ENCODE measurements at regions not wholly inside any gene's neighbourhood (a gene's known extent, or its start where the extent isn't known, plus 50 kb on each side); places are given as distances from the start of the nearest gene placed in this dataset.

GRCh38 chr2:199130501-199130900, 327.2 kb downstream of the SATB2 start:
- Histone ChIP-seq H3K4me1 (ENCODE audit: insufficient read depth, low read length) (no peaks in the 10 kb centered on the region), H3K4me2 (ENCODE audit: insufficient read depth, low read length) (no peak overlapping the region), H4K20me1 (ENCODE audit: insufficient read depth, low read length) (no peaks in the 10 kb centered on the region), H3K4me3 (ENCODE audit: insufficient read depth, low read length) (no peak overlapping the region), H2AFZ (ENCODE audit: low read length) (no peak overlapping the region), H3K27me3 (ENCODE audit: insufficient read depth, low read length) (no peaks in the 10 kb centered on the region), H3K9me3 (ENCODE audit: low read depth, low read length) (no peaks in the 10 kb centered on the region), H3K27ac (ENCODE audit: low read depth, low read length) (no peak overlapping the region), H3K36me3 (ENCODE audit: insufficient read depth, low read length) (no peaks in the 10 kb centered on the region), H3K79me2 (ENCODE audit: insufficient read depth, low read length) (no peaks in the 10 kb centered on the region)
- TF ChIP-seq CTCF (IDR thresholded peaks at IDR 0.05; ENCODE audit: extremely low read depth, low read depth, low read length): no peak
- no peak for DNase-seq (ENCODE audit: insufficient read length, low spot score, missing footprints)

DNA sequence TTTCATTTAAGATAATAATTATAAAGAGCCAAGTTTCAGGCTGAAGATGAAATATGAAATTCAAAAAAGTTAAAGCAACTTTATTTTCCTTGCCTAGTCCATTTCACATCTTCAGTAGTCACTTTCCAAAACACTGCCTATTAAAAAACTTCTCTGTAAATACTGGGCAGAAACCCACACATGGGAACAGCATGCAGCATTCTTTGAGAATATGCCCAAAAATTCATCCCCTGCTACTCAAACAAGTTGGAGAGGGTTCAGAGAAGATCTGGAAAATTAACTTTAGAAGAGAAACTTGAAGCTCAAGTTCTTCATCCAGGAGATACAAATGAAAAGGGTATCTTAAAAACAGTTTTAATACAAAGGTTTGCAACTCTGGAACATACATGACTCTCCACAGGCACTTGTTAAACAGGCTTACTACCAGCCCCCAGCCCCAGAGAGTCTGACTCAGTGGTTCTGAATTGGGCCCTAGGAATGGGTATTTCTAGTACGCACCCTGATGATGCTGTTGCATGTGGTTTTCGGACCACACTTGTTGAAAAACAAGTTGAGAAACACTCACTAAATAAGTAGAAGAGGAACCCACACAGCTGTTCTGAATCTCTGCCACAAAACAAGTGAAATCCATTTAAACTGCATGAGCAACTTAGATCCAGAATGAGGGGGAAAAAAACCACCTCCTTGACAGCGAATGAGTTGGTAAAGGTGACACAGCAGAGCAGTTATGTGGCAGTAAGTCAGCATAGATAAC, 329.1 kb downstream of the SATB2 start:
- H3K27me3 ChIP-seq (ENCODE audit: insufficient read depth, low read length): no peaks in the 10 kb centered on the region
- H4K20me1 ChIP-seq (ENCODE audit: insufficient read depth, low read length): no peaks in the 10 kb centered on the region
- no peaks in the 10 kb centered on the region for H3K9me3 ChIP-seq (ENCODE audit: low read depth, low read length)
- no peak overlapping the region for H3K4me3 ChIP-seq (ENCODE audit: insufficient read depth, low read length)
- H2AFZ ChIP-seq (ENCODE audit: low read length): no peak overlapping the region
- no peak overlapping the region for H3K27ac ChIP-seq (ENCODE audit: low read depth, low read length)
- no peak overlapping the region for H3K4me2 ChIP-seq (ENCODE audit: insufficient read depth, low read length)
- TF ChIP-seq CTCF (IDR thresholded peaks at IDR 0.05; ENCODE audit: extremely low read depth, low read depth, low read length): no peak
- DNase-seq (ENCODE audit: insufficient read length, low spot score, missing footprints): no peak
- no peaks in the 10 kb centered on the region for H3K36me3 ChIP-seq (ENCODE audit: insufficient read depth, low read length)
- H3K4me1 ChIP-seq (ENCODE audit: insufficient read depth, low read length): no peaks in the 10 kb centered on the region
- no peaks in the 10 kb centered on the region for H3K79me2 ChIP-seq (ENCODE audit: insufficient read depth, low read length)

GRCh38 chr2:199119796-199120195, 337.9 kb downstream of the SATB2 start:
- Histone ChIP-seq H3K27ac (ENCODE audit: low read depth, low read length) (no peak overlapping the region), H3K79me2 (ENCODE audit: insufficient read depth, low read length) (no peaks in the 10 kb centered on the region), H3K9me3 (ENCODE audit: low read depth, low read length) (no peaks in the 10 kb centered on the region), H3K4me2 (ENCODE audit: insufficient read depth, low read length) (no peak overlapping the region), H3K27me3 (ENCODE audit: insufficient read depth, low read length) (no peaks in the 10 kb centered on the region), H4K20me1 (ENCODE audit: insufficient read depth, low read length) (no peaks in the 10 kb centered on the region), H2AFZ (ENCODE audit: low read length) (no peak overlapping the region), H3K4me3 (ENCODE audit: insufficient read depth, low read length) (no peak overlapping the region), H3K36me3 (ENCODE audit: insufficient read depth, low read length) (no peaks in the 10 kb centered on the region), H3K4me1 (ENCODE audit: insufficient read depth, low read length) (no peaks in the 10 kb centered on the region)
- TF ChIP-seq CTCF (IDR thresholded peaks at IDR 0.05; ENCODE audit: extremely low read depth, low read depth, low read length): no peak
- DNase-seq (ENCODE audit: insufficient read length, low spot score, missing footprints): no peak

GRCh38 chr2:199118673-199119112, 339.0 kb downstream of the SATB2 start:
- H3K27me3 ChIP-seq (ENCODE audit: insufficient read depth, low read length): no peaks in the 10 kb centered on the region
- no peak for DNase-seq (ENCODE audit: insufficient read length, low spot score, missing footprints)

More at GRCh38 chr2:199118673-199119112, 339.0 kb downstream of the SATB2 start:
- H3K9me3 ChIP-seq (ENCODE audit: low read depth, low read length): no peaks in the 10 kb centered on the region
- no peaks in the 10 kb centered on the region for H4K20me1 ChIP-seq (ENCODE audit: insufficient read depth, low read length)
- no peaks in the 10 kb centered on the region for H3K4me1 ChIP-seq (ENCODE audit: insufficient read depth, low read length)
- TF ChIP-seq CTCF (IDR thresholded peaks at IDR 0.05; ENCODE audit: extremely low read depth, low read depth, low read length): no peak
- H3K4me3 ChIP-seq (ENCODE audit: insufficient read depth, low read length): no peak overlapping the region
- H3K79me2 ChIP-seq (ENCODE audit: insufficient read depth, low read length): no peaks in the 10 kb centered on the region
- H3K27ac ChIP-seq (ENCODE audit: low read depth, low read length): no peak overlapping the region
- no peak overlapping the region for H2AFZ ChIP-seq (ENCODE audit: low read length)
- H3K36me3 ChIP-seq (ENCODE audit: insufficient read depth, low read length): no peaks in the 10 kb centered on the region
- no peak overlapping the region for H3K4me2 ChIP-seq (ENCODE audit: insufficient read depth, low read length)
